Neural progenitor cell (in vitro differentiated cells): ENCODE measurements at regions not wholly inside any gene's neighbourhood (a gene's known extent, or its start where the extent isn't known, plus 50 kb on each side); places are given as distances from the start of the nearest gene placed in this dataset.

ENCODE experiments used
- DNase-seq: peaks from one replicate; pipeline ENCODE4 v3.0.0-alpha.2; 2016; ENCODE audit warnings: low spot score
- H2AFZ ChIP-seq: fragments of 200-600 bp; sonication (generic); replicated peaks from 2 replicates; pipeline ENCODE4 v1.6.1; 2016; ENCODE audit warnings: antibody characterized with exemption
- H3F3A ChIP-seq: fragments of 200-600 bp; sonication (generic); 2 replicates; pipeline ENCODE4 v1.6.1; 2016; ENCODE audit warnings: antibody characterized with exemption, low read depth
- H3K27ac ChIP-seq: fragments of 200-600 bp; sonication (generic); 2 replicates; pipeline ENCODE4 v1.5.1; 2016; ENCODE audit warnings: mild to moderate bottlenecking
- H3K27me3 ChIP-seq: fragments of 200-600 bp; sonication (generic); 2 replicates; pipeline ENCODE4 v1.6.1; 2016; ENCODE audit warnings: mild to moderate bottlenecking, moderate library complexity
- H3K36me3 ChIP-seq: fragments of 200-600 bp; sonication (generic); 2 replicates; pipeline ENCODE4 v1.5.1; 2016
- H3K4me1 ChIP-seq: fragments of 200-600 bp; sonication (generic); 2 replicates; pipeline ENCODE4 v1.6.1; 2016; ENCODE audit warnings: mixed run types
- H3K4me2 ChIP-seq: fragments of 200-600 bp; sonication (generic); 2 replicates; pipeline ENCODE4 v1.6.1; 2016
- H3K4me3 ChIP-seq: fragments of 200-600 bp; sonication (generic); 2 replicates; pipeline ENCODE4 v1.5.1; 2016
- H3K79me2 ChIP-seq: fragments of 200-600 bp; sonication (generic); 2 replicates; pipeline ENCODE4 v1.6.1; 2016; ENCODE audit warnings: low read depth
- H3K9ac ChIP-seq: fragments of 200-600 bp; sonication (generic); 2 replicates; pipeline ENCODE4 v1.6.1; 2016
- H3K9me3 ChIP-seq: fragments of 200-600 bp; sonication (generic); 2 replicates; pipeline ENCODE4 v1.5.1; 2016; ENCODE audit warnings: low read depth
- H4K20me1 ChIP-seq: fragments of 200-600 bp; sonication (generic); 2 replicates; pipeline ENCODE4 v1.6.1; 2016; ENCODE audit warnings: low read depth
- H3K27ac Mint-ChIP-seq: 3 replicates; pipeline ENCODE4 v1.8.0; 2021; ENCODE audit warnings: mixed read lengths
- H3K27me3 Mint-ChIP-seq: 2 replicates; pipeline ENCODE4 v1.8.0; 2022; ENCODE audit warnings: low read depth, mild to moderate bottlenecking, inconsistent platforms, moderate library complexity, mixed read lengths; ENCODE audit not compliant: insufficient read depth
- H3K36me3 Mint-ChIP-seq: 3 replicates; pipeline ENCODE4 v1.8.0; 2021; ENCODE audit warnings: mixed read lengths
- H3K4me1 Mint-ChIP-seq: 3 replicates; pipeline ENCODE4 v1.8.0; 2021; ENCODE audit warnings: mixed read lengths
- H3K4me3 Mint-ChIP-seq: 3 replicates; pipeline ENCODE4 v1.8.0; 2021; ENCODE audit warnings: mild to moderate bottlenecking, moderate library complexity, mixed read lengths
- H3K9me3 Mint-ChIP-seq: 3 replicates; pipeline ENCODE4 v1.8.0; 2020; ENCODE audit warnings: mixed read lengths
- EZH2 ChIP-seq: fragments of 200-600 bp; sonication (generic); IDR thresholded peaks from 2 replicates; pipeline ENCODE4 v1.6.1; 2017; ENCODE audit warnings: antibody characterized with exemption, mild to moderate bottlenecking, moderate library complexity
- EZH2phosphoT487 ChIP-seq: fragments of 200-600 bp; sonication (generic); IDR thresholded peaks from 2 replicates; pipeline ENCODE4 v1.6.1; 2017; ENCODE audit warnings: antibody characterized with exemption
- TF ChIP-seq, protein P1 (sequence below): fragments of 200-600 bp; sonication (generic); IDR thresholded peaks from 2 replicates; pipeline ENCODE4 v1.5.1; 2017; ENCODE audit warnings: antibody characterized with exemption, mild to moderate bottlenecking

DNA sequence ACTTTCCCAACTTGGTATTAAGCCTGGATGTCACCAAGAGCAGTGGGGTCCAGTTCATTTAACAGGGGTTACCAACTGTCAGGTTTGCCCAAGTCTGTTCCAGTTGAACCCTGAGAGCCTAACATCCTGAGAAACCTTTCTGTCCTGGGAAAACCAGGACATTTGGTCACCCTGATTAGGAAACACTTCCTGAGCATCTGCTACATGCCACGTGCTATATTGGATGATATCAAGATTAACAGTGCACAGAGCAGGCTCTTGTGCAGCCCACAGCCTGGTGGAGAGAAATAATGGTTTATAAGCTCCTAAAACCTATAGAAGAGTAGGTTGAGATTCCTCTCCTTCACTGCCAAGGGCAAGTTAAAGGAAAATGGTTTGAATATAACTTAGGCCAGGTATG lies 102.9 kb upstream of the RAD23B start:
- Mint-ChIP-seq H3K4me1 (peaks cover 26% of the 10 kb centered on the region), H3K4me3 (no peak overlapping the region), H3K9me3 (peaks cover 14% of the 10 kb centered on the region), H3K36me3 (no peaks in the 10 kb centered on the region), H3K27me3 (peaks cover 11% of the 10 kb centered on the region), H3K27ac (no peak overlapping the region)
- Histone ChIP-seq H3K4me3 (no peak overlapping the region), H4K20me1 (no peaks in the 10 kb centered on the region), H3K79me2 (no peaks in the 10 kb centered on the region), H3K9me3 (no peaks in the 10 kb centered on the region), H3K36me3 (no peaks in the 10 kb centered on the region), H3F3A (peaks cover 9% of the 10 kb centered on the region), H3K9ac (no peak overlapping the region), H3K27me3 (no peaks in the 10 kb centered on the region), H3K27ac (no peak overlapping the region), H2AFZ (no peak overlapping the region), H3K4me1 (peaks cover 16% of the 10 kb centered on the region), H3K4me2 (no peak overlapping the region)
- no peak for DNase-seq
- TF ChIP-seq, protein P1, sequence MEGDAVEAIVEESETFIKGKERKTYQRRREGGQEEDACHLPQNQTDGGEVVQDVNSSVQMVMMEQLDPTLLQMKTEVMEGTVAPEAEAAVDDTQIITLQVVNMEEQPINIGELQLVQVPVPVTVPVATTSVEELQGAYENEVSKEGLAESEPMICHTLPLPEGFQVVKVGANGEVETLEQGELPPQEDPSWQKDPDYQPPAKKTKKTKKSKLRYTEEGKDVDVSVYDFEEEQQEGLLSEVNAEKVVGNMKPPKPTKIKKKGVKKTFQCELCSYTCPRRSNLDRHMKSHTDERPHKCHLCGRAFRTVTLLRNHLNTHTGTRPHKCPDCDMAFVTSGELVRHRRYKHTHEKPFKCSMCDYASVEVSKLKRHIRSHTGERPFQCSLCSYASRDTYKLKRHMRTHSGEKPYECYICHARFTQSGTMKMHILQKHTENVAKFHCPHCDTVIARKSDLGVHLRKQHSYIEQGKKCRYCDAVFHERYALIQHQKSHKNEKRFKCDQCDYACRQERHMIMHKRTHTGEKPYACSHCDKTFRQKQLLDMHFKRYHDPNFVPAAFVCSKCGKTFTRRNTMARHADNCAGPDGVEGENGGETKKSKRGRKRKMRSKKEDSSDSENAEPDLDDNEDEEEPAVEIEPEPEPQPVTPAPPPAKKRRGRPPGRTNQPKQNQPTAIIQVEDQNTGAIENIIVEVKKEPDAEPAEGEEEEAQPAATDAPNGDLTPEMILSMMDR = no peak
- TF ChIP-seq EZH2 (no peak), EZH2phosphoT487 (no peak)

DNA sequence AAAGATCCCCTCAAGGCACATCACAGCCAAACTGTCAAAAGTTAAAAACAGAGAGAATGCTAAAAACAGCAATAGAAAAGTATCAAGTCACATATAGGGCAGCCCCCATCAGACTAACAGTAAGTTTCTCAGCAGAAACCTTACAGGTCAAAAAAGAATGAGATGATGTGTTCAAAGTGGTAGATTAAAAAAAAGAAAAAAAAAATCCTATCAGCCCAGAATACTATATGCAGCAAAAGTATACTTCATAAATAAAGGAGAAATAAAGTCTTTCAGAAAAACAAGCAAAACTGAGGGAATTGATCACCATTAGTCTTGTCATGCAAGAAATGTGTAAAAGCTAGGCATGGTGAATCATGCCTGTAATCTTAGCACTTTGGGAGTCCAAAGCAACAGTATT lies 99.9 kb upstream of the RAD23B start:
- Histone ChIP-seq H3K4me1 (no peaks in the 10 kb centered on the region), H3K9ac (no peak overlapping the region), H3K4me2 (no peak overlapping the region), H4K20me1 (no peaks in the 10 kb centered on the region), H3K9me3 (no peaks in the 10 kb centered on the region), H3F3A (no peaks in the 10 kb centered on the region), H2AFZ (no peak overlapping the region), H3K36me3 (no peaks in the 10 kb centered on the region), H3K27me3 (no peaks in the 10 kb centered on the region), H3K79me2 (no peaks in the 10 kb centered on the region), H3K27ac (no peak overlapping the region), H3K4me3 (no peak overlapping the region)
- H3K36me3 Mint-ChIP-seq = no peaks in the 10 kb centered on the region
- H3K27me3 Mint-ChIP-seq = peaks cover 5% of the 10 kb centered on the region
- H3K4me3 Mint-ChIP-seq = no peak overlapping the region
- TF ChIP-seq EZH2 (no peak), EZH2phosphoT487 (no peak)
- TF ChIP-seq, protein P1 = no peak
- no peak overlapping the region for H3K27ac Mint-ChIP-seq
- no peak for DNase-seq
- H3K9me3 Mint-ChIP-seq = peaks cover 14% of the 10 kb centered on the region
- H3K4me1 Mint-ChIP-seq = peaks cover under 1% of the 10 kb centered on the region

DNA sequence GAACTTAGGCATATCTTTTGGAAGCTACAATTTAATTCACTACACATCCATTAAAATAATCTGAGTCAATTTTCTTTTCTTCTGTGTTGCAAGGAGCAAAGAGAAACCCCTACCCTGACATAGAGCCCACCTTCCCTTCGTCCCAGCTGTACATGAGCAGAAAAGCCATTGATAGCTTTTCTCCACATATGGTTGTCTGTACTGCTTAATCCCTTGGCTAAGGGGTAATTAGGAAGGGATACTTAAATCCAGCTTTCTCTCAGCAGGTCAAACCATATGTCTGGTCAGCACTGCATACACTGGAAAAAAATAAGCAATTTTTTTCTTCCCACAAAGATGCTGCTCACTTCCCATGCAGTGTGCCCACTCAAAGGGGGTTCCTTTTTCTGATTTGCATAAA lies 94.7 kb upstream of the RAD23B start:
- Mint-ChIP-seq H3K4me1 (peaks cover 10% of the 10 kb centered on the region), H3K27me3 (peaks cover 5% of the 10 kb centered on the region), H3K27ac (no peak overlapping the region), H3K4me3 (no peak overlapping the region), H3K9me3 (peaks cover 5% of the 10 kb centered on the region), H3K36me3 (no peaks in the 10 kb centered on the region)
- Histone ChIP-seq H3F3A (no peaks in the 10 kb centered on the region), H3K27me3 (no peaks in the 10 kb centered on the region), H3K36me3 (no peaks in the 10 kb centered on the region), H3K4me2 (no peak overlapping the region), H3K4me3 (no peak overlapping the region), H3K9ac (no peak overlapping the region), H3K27ac (no peak overlapping the region), H3K4me1 (peaks cover 8% of the 10 kb centered on the region), H3K79me2 (no peaks in the 10 kb centered on the region), H4K20me1 (no peaks in the 10 kb centered on the region), H2AFZ (no peak overlapping the region), H3K9me3 (no peaks in the 10 kb centered on the region)
- TF ChIP-seq, protein P1 = no peak
- no peak for TF ChIP-seq EZH2phosphoT487
- DNase-seq = no peak
